HK-2 (cell line): ENCODE measurements at regions not wholly inside any gene's neighbourhood (a gene's known extent, or its start where the extent isn't known, plus 50 kb on each side); places are given as distances from the start of the nearest gene placed in this dataset.

ENCODE experiments used
- DNase-seq: peaks from one replicate; pipeline ENCODE4 v3.0.0-alpha.2; 2018; ENCODE audit not compliant: unreplicated experiment

DNA sequence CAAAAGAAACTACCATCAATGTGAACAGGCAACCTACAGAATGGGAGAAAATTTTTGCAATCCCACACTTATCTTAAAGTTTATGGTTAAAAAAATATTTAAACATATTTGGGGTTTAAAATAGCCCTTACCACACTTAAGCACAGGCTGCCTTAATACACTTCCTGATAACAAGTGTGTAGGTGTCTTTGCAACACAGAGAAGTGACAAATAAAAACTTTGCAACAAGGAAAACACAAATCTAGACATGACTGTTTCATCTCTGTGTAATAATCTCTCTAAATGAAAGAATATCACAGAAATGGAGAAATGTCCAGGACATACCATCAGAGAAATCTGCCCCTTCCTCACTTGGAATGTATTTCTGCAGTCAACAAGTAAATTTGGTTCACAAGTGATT is 464.1 kb upstream of the ARHGEF26 start:
- no peak for DNase-seq

DNA sequence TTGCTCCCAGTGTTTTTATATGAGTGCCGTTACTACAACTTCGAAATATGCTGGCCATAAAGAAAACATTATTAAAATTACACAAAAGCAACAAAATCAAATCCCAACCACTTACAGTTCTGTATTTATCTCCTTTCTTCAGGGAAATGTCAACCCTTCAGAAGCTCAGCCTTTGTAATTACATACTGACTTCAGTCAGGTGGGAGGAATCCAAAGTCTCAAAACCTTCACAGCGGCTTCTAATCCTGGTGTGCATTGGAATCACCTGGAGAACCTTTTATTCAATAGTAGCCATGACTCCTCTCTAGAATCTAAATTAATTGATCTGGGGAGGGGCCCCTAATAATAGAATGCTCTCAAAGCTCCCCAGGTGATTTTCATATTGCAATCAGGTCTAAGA is 463.7 kb upstream of the ARHGEF26 start:
- DNase-seq = no peak

DNA sequence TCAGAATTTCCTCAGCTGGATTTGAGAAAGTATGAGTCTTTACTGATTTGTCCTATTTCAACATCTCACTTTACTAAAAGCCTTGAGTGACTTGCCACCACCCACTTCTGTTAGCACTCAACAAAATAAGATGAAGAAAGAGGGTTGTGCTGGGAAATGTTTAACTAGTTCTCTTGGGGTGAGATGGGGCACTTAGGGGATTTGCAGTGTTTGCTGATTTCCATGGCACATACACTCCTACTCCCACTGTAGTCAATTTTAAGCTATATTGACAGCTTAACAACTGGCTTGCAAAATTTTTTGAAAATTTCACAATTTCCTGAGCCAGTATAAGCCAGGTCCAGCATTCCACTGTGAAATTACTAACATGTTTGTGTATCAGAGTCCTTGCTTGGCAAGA is 463.1 kb upstream of the ARHGEF26 start:
- no peak for DNase-seq

DNA sequence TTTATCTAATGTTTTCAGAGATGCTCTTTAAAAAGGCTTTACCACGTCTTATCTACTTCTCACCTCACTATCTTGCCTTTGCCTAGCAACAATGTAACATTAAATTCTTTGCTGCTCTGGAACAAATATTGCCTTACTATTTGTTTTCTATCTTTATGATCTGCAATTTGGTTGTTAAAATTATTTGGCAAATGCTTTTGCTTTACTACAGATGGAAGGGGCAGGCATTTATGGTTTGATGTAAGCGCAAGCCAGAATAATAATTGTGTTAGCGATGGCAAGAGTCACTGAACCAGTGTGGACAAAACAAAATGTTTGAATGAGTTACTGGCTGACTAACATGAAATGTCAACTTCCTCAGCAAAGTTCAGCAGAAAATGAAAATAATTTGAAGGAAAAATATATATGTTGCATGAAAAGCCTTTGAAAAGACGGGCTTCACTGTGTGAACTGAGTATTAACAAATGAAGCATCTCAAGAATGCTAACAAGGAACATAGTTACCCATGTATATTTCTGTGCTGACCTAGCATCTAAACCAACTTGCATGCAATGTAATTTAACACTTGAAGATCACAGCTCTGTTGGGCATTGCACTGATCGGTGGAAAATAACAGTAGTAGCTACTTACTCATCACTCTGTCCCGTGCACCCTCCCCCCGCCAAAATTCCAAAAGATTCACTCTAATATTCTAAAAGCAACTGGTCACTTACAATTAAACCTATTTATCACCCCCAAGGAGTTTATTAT is 454.0 kb upstream of the ARHGEF26 start:
- no peak for DNase-seq

- no peak for DNase-seq
Measured at GRCh38 chr3:153669527-153669926, 451.7 kb upstream of the ARHGEF26 start.

DNA sequence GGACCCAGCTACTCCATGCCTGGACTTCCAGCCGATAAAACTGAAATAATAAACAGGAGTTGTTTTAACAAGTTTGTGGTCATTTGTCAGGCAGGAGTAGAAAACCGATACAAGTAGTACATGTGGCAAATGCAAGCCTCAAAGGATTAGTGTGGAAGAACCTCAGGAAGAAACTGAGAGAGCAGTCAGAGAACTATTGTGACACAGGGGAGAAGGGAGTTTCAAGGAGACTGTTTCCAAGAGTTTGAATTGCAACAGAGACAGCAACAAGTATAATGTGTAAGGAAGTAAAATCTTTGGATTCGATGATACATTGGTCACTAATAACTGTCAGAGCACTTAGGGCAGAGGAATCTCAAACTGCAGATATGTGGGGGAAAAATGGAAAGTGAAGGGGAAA is 450.6 kb upstream of the ARHGEF26 start:
- no peak for DNase-seq

DNA sequence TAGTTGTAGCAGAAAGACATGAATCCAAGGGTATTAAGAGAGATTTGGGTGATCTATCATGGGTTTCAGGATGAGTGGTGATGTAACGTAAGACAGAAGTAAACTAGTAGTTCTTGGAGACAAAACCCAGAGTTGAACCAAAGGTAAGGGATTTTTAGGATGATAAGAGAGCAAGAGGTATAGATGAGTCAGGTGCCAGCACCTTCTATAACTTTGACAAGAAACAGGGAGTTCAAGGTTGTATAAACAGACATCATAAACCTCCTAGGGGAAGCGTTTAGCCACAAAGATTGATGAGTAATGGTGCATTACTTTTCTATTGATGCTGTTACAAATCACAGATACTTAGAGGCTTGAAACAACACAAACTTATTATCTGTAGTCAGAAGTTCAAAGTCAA is 447.3 kb upstream of the ARHGEF26 start:
- no peak for DNase-seq

GRCh38 chr3:153679714-153680113 is 441.5 kb upstream of the ARHGEF26 start:
- no peak for DNase-seq

DNA sequence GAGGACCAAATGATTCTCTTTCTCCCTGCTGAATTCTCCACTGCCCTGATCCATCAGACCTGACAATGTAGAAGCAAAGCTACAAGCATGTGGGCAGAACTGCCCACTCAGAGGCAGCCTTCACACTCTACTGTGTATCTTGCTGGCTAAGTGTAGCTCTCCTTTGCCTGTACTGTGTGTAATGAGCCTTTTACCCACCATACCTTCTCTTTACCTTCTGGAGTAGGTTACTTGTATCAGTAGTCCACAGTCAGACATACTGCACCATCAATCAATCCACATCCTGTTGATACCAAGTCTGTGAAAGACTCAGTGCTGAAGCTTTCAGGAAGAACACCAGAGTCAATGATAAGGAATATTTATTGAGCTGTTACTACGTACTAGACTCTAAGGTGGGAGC is 440.7 kb upstream of the ARHGEF26 start:
- DNase-seq = no peak

DNA sequence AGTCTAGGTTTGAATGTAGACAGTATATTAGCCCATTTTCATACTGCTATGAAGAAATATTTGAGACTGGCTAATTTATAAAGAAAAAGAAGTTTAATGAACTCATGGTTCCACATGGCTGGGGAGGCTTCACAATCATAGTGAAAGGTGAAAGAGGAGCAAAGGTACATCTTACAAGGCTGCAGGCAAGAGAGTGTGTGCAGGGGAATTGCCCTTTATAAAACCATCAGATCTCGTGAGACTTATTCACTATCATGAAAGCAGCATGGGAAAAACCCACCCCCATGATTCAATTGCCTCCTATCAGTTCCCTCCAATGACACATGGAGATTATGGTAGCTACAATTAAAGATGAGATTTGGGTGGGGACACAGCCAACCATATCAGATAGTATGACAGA is 440.1 kb upstream of the ARHGEF26 start:
- no peak for DNase-seq

- DNase-seq = no peak
Measured at GRCh38 chr3:153688301-153689120, 432.7 kb upstream of the ARHGEF26 start.

DNA sequence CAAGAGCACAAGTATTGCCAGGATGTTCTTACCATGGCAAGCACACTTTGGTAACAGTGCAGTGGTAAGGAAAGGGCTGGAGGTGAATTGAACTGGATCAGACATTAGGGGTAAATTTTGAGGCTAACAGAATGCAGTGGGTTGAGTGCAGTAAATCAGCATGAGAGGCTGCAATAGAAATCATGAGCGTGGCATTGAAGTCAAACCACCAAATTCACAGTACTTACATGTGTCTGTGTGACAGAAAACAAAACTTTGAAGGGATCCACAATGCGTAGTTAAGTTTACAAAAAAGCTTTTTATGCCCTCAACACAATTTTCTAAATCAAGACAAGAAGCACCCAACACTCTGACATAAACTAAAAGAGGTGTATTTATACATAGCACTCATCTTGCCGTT is 428.0 kb upstream of the ARHGEF26 start:
- DNase-seq = no peak

DNA sequence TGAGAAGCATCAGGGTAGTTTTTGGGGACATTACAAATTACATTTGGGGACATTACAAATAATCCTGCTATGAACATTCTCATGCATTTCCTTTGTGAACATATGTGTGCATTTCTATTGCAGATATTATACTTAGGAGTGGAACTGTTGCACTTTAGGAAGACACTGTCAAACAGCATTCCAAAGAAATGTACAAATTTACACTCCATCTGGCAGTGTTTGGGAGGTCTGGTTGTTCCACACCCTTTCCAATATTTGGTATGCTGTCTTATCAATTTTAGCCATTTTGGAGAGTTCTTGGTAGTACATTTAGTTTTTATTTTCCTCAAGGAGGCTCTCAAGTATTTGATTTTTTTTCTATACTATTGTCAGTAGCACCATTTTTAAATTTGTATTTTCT is 419.1 kb upstream of the ARHGEF26 start:
- DNase-seq = no peak

DNA sequence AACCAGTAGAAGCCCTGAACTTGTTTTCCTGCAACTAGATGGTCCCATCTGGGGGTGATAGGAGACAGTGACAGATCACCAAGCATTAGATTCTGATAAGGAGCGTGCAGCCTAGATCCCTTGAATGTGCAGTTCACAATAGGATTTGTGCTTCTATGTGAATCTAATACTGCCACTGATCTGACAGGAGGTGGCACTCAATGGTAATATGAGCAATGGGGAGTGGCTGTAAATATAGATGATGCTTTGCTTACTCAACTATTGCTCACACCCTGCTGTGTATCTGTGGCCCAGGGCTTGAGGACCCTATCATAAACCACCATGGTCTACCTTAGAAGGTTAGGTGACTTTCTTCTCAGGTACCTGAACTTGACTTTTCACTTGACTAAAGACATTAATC is 417.1 kb upstream of the ARHGEF26 start:
- DNase-seq = no peak

- DNase-seq = no peak
Measured at GRCh38 chr3:153706706-153707105, 414.5 kb upstream of the ARHGEF26 start.

DNA sequence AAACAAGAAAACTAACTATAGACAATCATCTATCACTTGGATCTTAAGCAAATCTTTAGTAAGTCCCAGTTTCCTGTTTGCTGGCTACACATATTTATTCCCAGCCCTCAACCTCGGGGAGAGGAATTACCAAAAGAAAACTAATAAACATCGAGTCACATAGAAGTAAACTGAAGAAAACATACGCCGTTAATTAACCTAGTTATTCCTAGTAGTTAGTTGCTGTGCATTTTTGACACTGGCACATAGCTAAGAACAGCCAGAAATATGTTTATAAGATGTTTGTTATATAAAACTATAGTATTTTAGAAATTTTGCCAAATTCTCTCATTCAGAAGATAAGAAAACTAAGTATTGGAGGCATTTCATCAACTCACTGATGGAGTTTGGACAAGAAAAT is 407.2 kb upstream of the ARHGEF26 start:
- DNase-seq = no peak

GRCh38 chr3:153714588-153715290 is 406.5 kb upstream of the ARHGEF26 start:
- DNase-seq = no peak

DNA sequence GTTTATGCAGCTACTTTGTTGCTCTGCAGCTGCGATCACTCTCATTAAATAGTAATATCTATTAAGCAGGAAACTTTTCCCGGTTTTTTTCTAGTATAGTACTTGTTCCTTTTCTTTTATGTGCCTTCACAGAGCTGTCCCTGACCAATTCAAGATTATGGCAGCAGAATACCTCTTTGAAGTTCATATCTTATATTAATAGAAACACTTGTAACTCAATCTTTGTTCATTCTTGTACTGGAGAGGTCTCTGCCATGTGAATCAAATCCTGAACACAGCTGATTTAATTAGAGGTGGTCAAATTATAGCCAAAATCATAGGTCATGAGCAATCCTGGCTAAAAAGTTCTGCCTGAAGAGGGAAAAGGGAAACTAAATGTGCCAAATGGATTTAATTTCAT is 399.0 kb upstream of the ARHGEF26 start:
- no peak for DNase-seq

GRCh38 chr3:153731071-153731470 is 390.1 kb upstream of the ARHGEF26 start:
- DNase-seq = no peak

- DNase-seq = no peak
Measured at GRCh38 chr3:153734777-153735551, 386.2 kb upstream of the ARHGEF26 start.

DNA sequence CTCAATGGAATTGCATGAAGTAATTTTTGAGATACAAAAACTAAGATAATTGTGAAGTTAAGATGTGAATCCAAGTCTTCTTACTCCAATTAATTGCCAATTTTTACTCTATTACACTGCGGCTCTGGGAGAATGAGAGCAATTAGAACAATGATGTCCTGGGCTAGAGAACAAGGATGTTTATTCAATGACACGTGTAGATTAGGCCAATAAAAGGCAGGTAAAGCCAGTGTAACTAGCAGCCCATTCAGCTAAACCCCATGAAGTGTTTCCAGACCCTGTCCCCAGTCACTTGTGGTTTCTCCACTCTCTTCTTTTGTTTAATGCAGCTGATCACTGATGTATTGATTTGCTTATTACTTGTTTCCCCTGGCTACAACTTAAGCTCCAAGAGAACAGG is 381.1 kb upstream of the ARHGEF26 start:
- no peak for DNase-seq

GRCh38 chr3:153744889-153745288 is 376.3 kb upstream of the ARHGEF26 start:
- no peak for DNase-seq
